ENCODE measurements at regions not wholly inside any gene's neighbourhood (a gene's known extent, or its start where the extent isn't known, plus 50 kb on each side); places are given as distances from the start of the nearest gene placed in this dataset.

DNA sequence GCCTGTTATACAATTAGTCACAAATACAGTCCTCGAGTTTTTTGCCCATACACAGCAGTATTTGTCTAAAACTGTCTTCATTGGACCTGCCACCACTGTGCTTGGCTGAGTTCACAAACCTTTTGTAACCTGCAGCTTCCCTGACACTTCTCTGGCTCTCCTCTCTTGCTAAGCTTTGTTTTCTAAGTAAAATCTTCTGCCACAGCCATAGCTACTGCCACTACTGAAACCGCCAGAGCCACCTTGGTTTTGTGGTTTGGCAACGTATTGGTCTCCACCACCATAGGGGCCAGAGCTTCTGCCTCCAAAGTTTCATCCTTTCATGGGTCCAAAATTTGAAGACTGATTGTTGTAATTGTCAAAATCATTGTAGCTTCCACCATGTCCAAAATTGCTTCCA is 668.2 kb upstream of the BRINP3 start:
- no peak for TF ChIP-seq CTCF (IDR thresholded peaks at IDR 0.05)
- no peak for TF ChIP-seq POLR2A (IDR thresholded peaks at IDR 0.05)
